ENCODE measurements at regions not wholly inside any gene's neighbourhood (a gene's known extent, or its start where the extent isn't known, plus 50 kb on each side); places are given as distances from the start of the nearest gene placed in this dataset.

GRCh38 chr12:87140262-87140661, 884.1 kb upstream of the MGAT4C start:
- TF ChIP-seq POLR2AphosphoS5 (IDR thresholded peaks at IDR 0.05) = no peak
- TF ChIP-seq POLR2A (IDR thresholded peaks at IDR 0.05) = no peak

Measured in prostate gland (tissue), 1 donor.